ENCODE measurements at regions not wholly inside any gene's neighbourhood (a gene's known extent, or its start where the extent isn't known, plus 50 kb on each side); places are given as distances from the start of the nearest gene placed in this dataset.
A peak's percentile ranks its signal among the peaks of the same experiment; 100 is the strongest.

DNA sequence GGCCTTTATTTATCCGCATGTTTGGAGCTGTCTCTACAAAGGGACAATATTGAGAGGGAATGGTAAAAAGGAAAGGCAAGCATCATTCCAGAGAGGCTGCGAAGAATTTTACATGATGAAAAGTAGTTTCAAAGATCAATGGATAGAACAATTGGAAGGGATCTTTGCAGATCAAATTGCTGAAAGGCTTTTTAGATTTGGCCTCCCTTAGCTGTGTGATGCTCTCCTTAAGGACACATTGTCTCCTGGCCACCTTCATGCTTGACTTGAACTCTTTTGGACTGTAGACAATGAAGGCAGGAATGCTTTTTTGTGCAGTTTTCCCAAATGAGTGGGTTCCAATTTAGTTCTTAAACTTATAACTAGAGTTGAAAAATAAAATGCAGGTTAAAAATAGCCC, 344.7 kb downstream of the ARL4A start:
- Histone ChIP-seq H3K36me3 (ENCODE audit: insufficient read depth, low read length) (no peaks in the 10 kb centered on the region), H2AFZ (ENCODE audit: low read depth, low read length) (no peak overlapping the region), H3K4me1 (ENCODE audit: insufficient read depth, low read length) (peaks cover 64% of the 10 kb centered on the region), H3K27me3 (ENCODE audit: insufficient read depth, low read length) (no peaks in the 10 kb centered on the region), H3K9me3 (ENCODE audit: low read length) (no peaks in the 10 kb centered on the region), H3K4me3 (ENCODE audit: low read length) (peak overlapping the region; percentile 9)

DNA sequence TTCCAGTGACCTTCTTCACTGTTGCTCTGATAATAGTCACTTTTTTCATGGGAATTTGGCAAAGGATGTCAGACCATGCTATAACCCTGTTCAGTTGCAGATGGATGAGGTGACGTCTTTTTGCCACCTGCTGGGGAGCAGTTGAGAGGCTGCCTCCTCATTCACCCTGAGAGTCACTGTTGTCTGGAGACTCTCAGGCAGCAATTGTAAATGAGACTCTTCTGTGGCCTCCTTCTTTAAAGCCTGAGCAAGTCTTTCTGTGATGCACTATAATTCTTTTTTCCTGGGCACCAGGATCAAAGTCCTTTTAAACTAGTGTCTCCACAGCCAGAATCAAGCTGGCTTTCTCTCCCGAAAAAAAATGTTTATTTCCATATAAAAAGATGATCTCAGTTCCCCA, 345.1 kb downstream of the ARL4A start:
- no peaks in the 10 kb centered on the region for H3K27me3 ChIP-seq (ENCODE audit: insufficient read depth, low read length)
- no peaks in the 10 kb centered on the region for H3K9me3 ChIP-seq (ENCODE audit: low read length)
- no peak overlapping the region for H3K4me3 ChIP-seq (ENCODE audit: low read length)
- no peaks in the 10 kb centered on the region for H3K36me3 ChIP-seq (ENCODE audit: insufficient read depth, low read length)
- H3K4me1 ChIP-seq (ENCODE audit: insufficient read depth, low read length): peaks cover 64% of the 10 kb centered on the region
- H2AFZ ChIP-seq (ENCODE audit: low read depth, low read length): no peak overlapping the region

DNA sequence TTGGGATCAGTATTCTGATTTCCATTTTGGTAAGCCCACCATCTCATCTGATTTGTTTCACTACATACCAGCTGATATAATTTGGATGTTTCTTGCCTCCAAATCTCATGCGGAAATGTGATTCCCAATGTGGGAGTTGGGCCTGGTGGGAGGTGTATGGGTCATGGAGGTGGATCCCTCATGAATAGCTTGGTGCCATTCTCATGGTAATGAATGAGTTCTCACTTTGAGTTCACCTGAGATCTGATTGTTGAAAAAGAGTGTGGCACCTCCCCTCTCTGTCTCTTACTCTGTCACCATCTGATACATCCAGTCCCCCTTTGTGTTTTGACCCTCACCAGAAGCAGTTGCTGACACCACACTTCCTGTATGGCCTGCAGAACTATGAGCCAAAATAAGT, 347.3 kb downstream of the ARL4A start:
- Histone ChIP-seq H3K4me1 (ENCODE audit: insufficient read depth, low read length) (peaks cover 51% of the 10 kb centered on the region), H3K36me3 (ENCODE audit: insufficient read depth, low read length) (no peaks in the 10 kb centered on the region), H3K27me3 (ENCODE audit: insufficient read depth, low read length) (no peaks in the 10 kb centered on the region), H3K9me3 (ENCODE audit: low read length) (no peaks in the 10 kb centered on the region), H2AFZ (ENCODE audit: low read depth, low read length) (no peak overlapping the region), H3K4me3 (ENCODE audit: low read length) (no peak overlapping the region)

DNA sequence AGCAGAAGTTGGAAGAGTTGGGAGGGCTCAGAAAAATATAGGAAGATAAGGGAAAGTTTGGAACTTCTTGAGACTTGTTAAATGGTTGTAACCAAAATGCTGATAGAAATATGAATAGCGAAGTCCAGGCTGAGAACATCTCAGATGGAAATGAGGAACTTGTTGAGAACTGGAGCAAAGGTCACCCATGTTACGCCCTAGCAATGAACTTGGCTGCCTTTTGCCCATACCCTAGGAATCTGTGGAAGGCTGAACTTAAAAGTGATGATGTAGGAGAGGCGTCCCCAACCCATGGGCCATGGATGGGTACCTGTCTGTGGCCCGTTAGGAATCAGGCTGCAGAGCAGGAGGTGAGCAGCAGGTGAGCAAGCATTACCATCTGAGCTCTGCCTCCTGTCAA, 347.8 kb downstream of the ARL4A start:
- no peak overlapping the region for H3K4me3 ChIP-seq (ENCODE audit: low read length)
- no peaks in the 10 kb centered on the region for H3K9me3 ChIP-seq (ENCODE audit: low read length)
- no peak overlapping the region for H2AFZ ChIP-seq (ENCODE audit: low read depth, low read length)
- H3K36me3 ChIP-seq (ENCODE audit: insufficient read depth, low read length): no peaks in the 10 kb centered on the region
- no peaks in the 10 kb centered on the region for H3K27me3 ChIP-seq (ENCODE audit: insufficient read depth, low read length)
- H3K4me1 ChIP-seq (ENCODE audit: insufficient read depth, low read length): peaks cover 48% of the 10 kb centered on the region

DNA sequence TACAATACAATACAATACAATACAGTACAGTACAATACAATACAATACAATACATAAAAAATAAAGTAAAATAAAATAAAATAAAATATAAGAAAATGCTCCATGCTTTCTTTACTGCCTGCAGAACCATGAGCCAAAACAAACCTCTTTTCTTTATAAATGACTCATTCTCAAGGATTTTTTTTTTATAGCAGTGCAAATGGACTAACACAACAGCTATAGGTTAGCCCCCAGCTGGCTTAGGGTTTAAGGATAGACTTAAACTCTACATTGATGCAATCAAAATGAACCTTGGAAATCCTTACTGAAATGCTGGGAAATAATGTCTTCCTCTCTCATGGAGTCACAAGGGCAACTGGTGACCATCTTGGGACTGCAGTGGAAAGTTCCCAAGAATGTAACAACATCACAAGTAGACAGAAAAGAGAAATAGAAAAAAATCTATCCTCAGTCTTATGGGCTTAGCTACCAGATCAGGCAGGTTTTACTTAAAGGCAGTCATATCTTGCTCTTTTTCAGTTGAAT, 348.9 kb downstream of the ARL4A start:
- no peaks in the 10 kb centered on the region for H3K9me3 ChIP-seq (ENCODE audit: low read length)
- no peak overlapping the region for H3K4me3 ChIP-seq (ENCODE audit: low read length)
- H3K27me3 ChIP-seq (ENCODE audit: insufficient read depth, low read length): no peaks in the 10 kb centered on the region
- no peaks in the 10 kb centered on the region for H3K36me3 ChIP-seq (ENCODE audit: insufficient read depth, low read length)
- peaks cover 38% of the 10 kb centered on the region for H3K4me1 ChIP-seq (ENCODE audit: insufficient read depth, low read length)
- H2AFZ ChIP-seq (ENCODE audit: low read depth, low read length): no peak overlapping the region

DNA sequence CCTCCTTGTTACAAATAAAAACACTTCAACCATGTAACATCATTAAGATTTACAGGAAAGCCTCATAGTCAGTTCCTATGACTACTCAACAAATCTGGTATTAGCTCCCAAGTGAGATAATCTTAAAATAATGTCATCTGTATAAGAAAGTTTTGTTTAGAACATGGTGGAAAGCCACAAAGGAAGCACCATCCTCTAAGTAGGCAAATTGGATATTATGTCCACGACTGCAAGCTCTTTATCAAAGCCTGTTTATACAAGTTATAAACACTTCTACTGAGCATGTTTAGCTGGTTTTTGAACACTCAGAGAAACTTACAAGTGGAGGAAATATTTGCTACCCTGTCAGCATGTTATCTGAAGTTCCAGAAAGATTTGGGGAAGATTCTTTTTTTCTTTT, 349.8 kb downstream of the ARL4A start:
- Histone ChIP-seq H3K27me3 (ENCODE audit: insufficient read depth, low read length) (no peaks in the 10 kb centered on the region), H3K36me3 (ENCODE audit: insufficient read depth, low read length) (no peaks in the 10 kb centered on the region), H2AFZ (ENCODE audit: low read depth, low read length) (no peak overlapping the region), H3K4me1 (ENCODE audit: insufficient read depth, low read length) (peaks cover 29% of the 10 kb centered on the region), H3K9me3 (ENCODE audit: low read length) (no peaks in the 10 kb centered on the region), H3K4me3 (ENCODE audit: low read length) (no peak overlapping the region)

DNA sequence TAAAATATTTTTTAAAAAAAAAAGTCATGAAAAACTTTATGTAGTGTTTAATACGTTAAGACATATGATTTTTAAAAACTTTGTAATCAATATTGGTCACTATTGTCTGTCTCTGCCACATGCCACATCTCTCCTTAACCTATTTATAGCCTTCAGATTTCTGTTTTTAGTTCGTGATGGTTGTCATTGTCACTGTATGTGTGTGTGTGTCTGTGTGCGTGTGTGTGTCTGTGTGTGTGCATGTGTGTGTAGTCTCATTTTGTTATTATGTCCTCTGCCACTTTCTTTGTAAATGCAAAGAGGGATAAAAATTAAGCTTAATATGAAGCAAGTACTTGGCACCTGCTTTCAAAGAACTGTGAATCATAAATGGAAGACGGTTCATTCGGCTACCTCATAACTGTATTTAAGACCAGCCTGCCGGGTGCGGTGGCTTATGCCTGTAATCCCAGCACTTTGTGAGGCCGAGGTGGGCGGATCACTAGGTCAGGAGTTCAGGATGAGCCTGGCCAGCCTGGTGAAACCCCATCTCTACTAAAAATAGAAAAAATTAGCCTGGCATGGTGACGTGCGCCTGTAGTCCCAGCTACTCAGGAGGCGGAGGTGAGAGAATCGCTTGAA, 354.0 kb downstream of the ARL4A start:
- Histone ChIP-seq H3K36me3 (ENCODE audit: insufficient read depth, low read length) (no peaks in the 10 kb centered on the region), H3K27me3 (ENCODE audit: insufficient read depth, low read length) (no peaks in the 10 kb centered on the region), H3K4me1 (ENCODE audit: insufficient read depth, low read length) (peaks cover 10% of the 10 kb centered on the region), H2AFZ (ENCODE audit: low read depth, low read length) (no peak overlapping the region), H3K9me3 (ENCODE audit: low read length) (no peaks in the 10 kb centered on the region), H3K4me3 (ENCODE audit: low read length) (no peak overlapping the region)

DNA sequence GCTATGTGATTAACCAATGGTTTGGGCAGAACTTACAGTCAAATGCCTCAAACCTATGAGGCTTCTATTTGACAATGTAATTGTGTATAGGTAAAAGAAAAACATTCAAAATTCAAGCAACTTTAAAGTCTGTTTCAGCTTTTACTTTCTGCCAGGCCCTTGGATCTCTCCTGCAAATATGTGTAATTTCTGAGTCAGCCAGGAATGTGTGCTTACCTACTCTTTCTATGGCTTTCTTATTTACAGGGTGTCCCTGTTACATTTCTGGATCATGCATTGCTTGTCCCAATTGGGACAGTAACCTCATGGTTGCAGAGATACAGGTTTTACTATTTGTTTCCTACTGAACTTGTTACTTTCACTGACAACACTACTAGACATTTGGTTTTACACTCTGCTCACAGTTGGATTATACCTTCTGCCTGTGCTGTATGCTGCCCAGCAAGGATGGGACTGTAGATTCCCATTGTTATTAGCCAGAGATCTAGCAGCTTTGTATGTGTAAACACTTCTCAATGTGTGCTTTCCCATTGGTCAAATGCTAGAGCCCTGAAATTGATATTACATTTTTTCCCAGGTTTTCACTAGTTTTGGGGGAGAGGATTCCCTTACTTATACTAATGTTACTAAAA, 355.3 kb downstream of the ARL4A start:
- Histone ChIP-seq H3K27me3 (ENCODE audit: insufficient read depth, low read length) (no peaks in the 10 kb centered on the region), H3K36me3 (ENCODE audit: insufficient read depth, low read length) (no peaks in the 10 kb centered on the region), H3K4me1 (ENCODE audit: insufficient read depth, low read length) (peaks cover 10% of the 10 kb centered on the region)

DNA sequence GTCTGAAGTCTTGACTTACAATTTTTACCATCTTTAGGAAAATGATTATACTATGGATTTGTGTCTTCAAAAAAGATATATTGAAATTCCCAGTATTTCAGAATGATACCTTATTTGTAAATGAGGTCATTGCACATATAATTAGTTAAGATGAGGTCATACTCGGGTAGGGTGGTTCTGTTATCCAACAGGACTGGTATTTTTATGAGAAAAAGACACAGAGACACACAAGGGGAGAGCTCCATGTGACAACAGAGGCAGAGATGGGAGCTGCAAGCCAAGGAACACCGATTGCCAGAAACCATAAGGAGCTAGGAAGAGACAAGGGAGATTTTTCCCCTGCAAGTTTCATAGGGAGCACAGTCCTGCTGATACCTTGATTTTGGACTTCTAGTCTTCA, 356.9 kb downstream of the ARL4A start:
- Histone ChIP-seq H3K4me3 (ENCODE audit: low read length) (no peak overlapping the region), H2AFZ (ENCODE audit: low read depth, low read length) (no peak overlapping the region), H3K27me3 (ENCODE audit: insufficient read depth, low read length) (no peaks in the 10 kb centered on the region), H3K4me1 (ENCODE audit: insufficient read depth, low read length) (peaks cover 8% of the 10 kb centered on the region), H3K9me3 (ENCODE audit: low read length) (no peaks in the 10 kb centered on the region), H3K36me3 (ENCODE audit: insufficient read depth, low read length) (no peaks in the 10 kb centered on the region)

More for the DNA sequence above, 355.3 kb downstream of the ARL4A start:
- Histone ChIP-seq H3K4me3 (ENCODE audit: low read length) (no peak overlapping the region), H2AFZ (ENCODE audit: low read depth, low read length) (no peak overlapping the region), H3K9me3 (ENCODE audit: low read length) (no peaks in the 10 kb centered on the region)

DNA sequence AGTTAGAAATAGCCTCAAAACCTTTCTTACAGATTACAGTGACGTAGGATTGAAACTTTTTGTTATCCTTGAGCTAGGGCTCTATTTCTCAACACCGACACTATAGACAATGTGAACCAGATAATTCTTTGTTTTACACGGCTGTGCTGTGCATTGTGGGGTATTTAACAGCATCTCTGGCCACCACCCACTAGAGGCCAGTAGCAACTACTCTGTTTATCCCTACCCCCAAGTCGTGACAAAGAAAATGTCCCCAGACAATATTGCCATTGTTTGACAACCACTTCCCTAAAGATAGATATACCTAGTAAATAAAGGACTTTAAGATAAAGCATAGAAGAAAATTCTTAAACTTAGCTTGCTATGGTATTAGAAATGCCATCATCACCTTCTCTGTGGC, 359.6 kb downstream of the ARL4A start:
- Histone ChIP-seq H3K4me3 (ENCODE audit: low read length) (no peak overlapping the region), H3K27me3 (ENCODE audit: insufficient read depth, low read length) (no peaks in the 10 kb centered on the region), H2AFZ (ENCODE audit: low read depth, low read length) (no peak overlapping the region), H3K4me1 (ENCODE audit: insufficient read depth, low read length) (peaks cover 19% of the 10 kb centered on the region), H3K36me3 (ENCODE audit: insufficient read depth, low read length) (no peaks in the 10 kb centered on the region), H3K9me3 (ENCODE audit: low read length) (no peaks in the 10 kb centered on the region)

DNA sequence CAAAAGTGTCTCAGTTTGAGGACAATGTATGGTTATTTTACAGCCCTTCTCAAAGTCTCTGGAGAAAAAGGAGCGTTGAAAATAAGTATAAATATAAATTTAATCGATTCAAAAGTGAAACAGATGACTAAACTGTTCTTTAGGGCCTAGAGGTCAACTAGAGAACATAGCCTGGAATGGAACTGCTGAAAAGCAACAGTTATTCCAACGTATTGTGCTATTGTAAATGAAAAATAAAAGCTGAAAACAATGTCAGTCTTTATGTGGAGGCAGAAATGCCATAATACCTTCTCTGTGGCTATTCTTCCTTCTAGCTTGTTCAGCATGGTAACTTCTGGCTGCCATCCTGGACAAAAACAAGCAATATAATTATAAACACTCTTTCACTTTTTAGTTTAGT, 362.5 kb downstream of the ARL4A start:
- Histone ChIP-seq H3K27me3 (ENCODE audit: insufficient read depth, low read length) (no peaks in the 10 kb centered on the region), H3K9me3 (ENCODE audit: low read length) (no peaks in the 10 kb centered on the region), H3K4me1 (ENCODE audit: insufficient read depth, low read length) (peaks cover 19% of the 10 kb centered on the region), H2AFZ (ENCODE audit: low read depth, low read length) (peak overlapping the region; percentile 40), H3K36me3 (ENCODE audit: insufficient read depth, low read length) (no peaks in the 10 kb centered on the region), H3K4me3 (ENCODE audit: low read length) (no peak overlapping the region)

DNA sequence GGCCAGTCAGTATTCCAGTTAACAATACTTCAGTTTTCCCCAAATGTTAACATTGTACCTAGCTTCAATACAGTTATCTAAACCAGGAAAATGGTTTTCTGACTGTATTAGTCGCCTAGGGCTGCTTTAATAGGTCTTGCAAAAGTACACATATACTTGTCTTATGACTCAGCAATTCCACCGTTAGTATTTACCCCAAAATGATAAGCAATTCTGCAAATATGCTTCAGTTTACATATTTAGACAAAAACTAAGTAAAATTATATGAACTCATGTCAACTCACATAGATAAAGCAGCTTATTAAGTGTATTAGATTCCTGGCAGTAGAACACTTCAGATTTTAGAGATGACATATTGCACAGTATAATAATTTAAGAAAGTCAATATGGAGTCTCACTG, 363.3 kb downstream of the ARL4A start:
- Histone ChIP-seq H2AFZ (ENCODE audit: low read depth, low read length) (no peak overlapping the region), H3K36me3 (ENCODE audit: insufficient read depth, low read length) (no peaks in the 10 kb centered on the region), H3K27me3 (ENCODE audit: insufficient read depth, low read length) (no peaks in the 10 kb centered on the region), H3K9me3 (ENCODE audit: low read length) (no peaks in the 10 kb centered on the region), H3K4me3 (ENCODE audit: low read length) (no peak overlapping the region), H3K4me1 (ENCODE audit: insufficient read depth, low read length) (peaks cover 17% of the 10 kb centered on the region)

DNA sequence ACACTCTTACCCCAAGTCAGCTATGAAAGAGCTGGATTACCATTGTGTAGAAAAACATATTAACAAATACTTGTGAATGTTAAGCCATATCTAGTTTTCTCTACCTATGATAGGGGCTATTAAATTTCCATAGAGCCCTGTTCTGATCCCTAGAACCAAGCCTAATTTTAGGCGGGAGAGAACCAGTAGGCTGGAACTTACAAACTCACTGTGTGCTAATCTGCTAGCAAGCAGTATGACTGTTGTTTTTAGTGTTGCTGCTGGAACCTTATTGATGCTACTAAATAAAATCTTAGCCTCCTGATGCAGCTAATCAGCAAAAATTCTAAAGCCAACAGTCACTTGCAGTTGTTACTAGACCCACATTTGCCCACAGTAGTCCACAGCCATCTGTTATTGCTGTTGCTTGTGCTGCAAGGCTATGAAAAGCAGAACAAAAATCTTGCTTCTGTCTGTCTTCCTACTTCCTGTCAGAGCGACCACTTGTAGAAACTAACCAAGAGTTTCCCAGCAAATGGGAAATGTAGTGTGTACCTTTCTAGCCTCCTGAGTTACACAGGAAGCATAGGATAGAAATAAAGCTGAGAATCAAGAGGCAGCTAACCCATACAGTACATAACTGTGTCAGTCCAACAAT, 368.4 kb downstream of the ARL4A start:
- H3K27me3 ChIP-seq (ENCODE audit: insufficient read depth, low read length): no peaks in the 10 kb centered on the region
- no peak overlapping the region for H3K4me3 ChIP-seq (ENCODE audit: low read length)
- H2AFZ ChIP-seq (ENCODE audit: low read depth, low read length): peak overlapping the region; percentile 6
- no peaks in the 10 kb centered on the region for H3K4me1 ChIP-seq (ENCODE audit: insufficient read depth, low read length)
- H3K9me3 ChIP-seq (ENCODE audit: low read length): no peaks in the 10 kb centered on the region
- H3K36me3 ChIP-seq (ENCODE audit: insufficient read depth, low read length): no peaks in the 10 kb centered on the region

All from neuron (in vitro differentiated cells).